Sigmoid colon (tissue), 6 donors: ENCODE measurements at regions not wholly inside any gene's neighbourhood (a gene's known extent, or its start where the extent isn't known, plus 50 kb on each side); places are given as distances from the start of the nearest gene placed in this dataset.

Experiments
- DNase-seq: peaks from one replicate; pipeline ENCODE4 v3.0.0-alpha.2; 2019
- H3K27ac ChIP-seq, 4 donors: fragments of 200-600 bp; sonication (generic); one replicate each; pipeline ENCODE4 v1.5.1; 2016 to 2019; ENCODE audit warnings: mild to moderate bottlenecking in 1 of 4
- H3K27me3 ChIP-seq, 3 donors: fragments of 200-600 bp; sonication (generic); one replicate each; pipeline ENCODE4 v1.5.1; 2019; ENCODE audit warnings: mild to moderate bottlenecking in 1 of 3
- H3K36me3 ChIP-seq, 4 donors: fragments of 200-600 bp; sonication (generic); one replicate each; pipeline ENCODE4 v1.5.1; 2016 to 2019
- H3K4me1 ChIP-seq, 4 donors: fragments of 200-600 bp; sonication (generic); one replicate each; pipeline ENCODE4 v1.5.1; 2017 to 2019
- H3K4me3 ChIP-seq, 4 donors: fragments of 200-600 bp; sonication (generic); one replicate each; pipeline ENCODE4 v1.5.1; 2017 to 2019; ENCODE audit warnings: mild to moderate bottlenecking in 2 of 4, moderate library complexity in 1 of 4
- H3K9me3 ChIP-seq, 4 donors: fragments of 200-600 bp in 3 of 4; sonication (generic) in 3 of 4; one replicate each; pipeline versions ENCODE4 v1.5.1 to v1.6.1; 2013 to 2019
- CTCF ChIP-seq, 4 experiments: fragments of 450-650 bp in 3 of 4; fragments of 200-600 bp in 1 of 4; IDR thresholded peaks; one replicate each; pipeline ENCODE4 v1.5.1; 2016 to 2019; ENCODE audit warnings: antibody characterized with exemption in 4 of 4, mild to moderate bottlenecking in 3 of 4, moderate library complexity in 2 of 4
- EP300 ChIP-seq, 4 donors: sonication (generic); formaldehyde crosslinking; IDR thresholded peaks; one replicate each; pipeline ENCODE4 v1.6.1; 2017; ENCODE audit warnings: antibody characterized with exemption in 4 of 4
- POLR2A ChIP-seq, 2 donors: fragments of 450-650 bp; IDR thresholded peaks; one replicate each; pipeline ENCODE4 v1.6.1; 2016; ENCODE audit warnings: antibody characterized with exemption in 2 of 2, mild to moderate bottlenecking in 2 of 2, moderate library complexity in 2 of 2
- POLR2AphosphoS5 ChIP-seq, 4 donors: sonication (generic); formaldehyde crosslinking; IDR thresholded peaks; one replicate each; pipeline ENCODE4 v1.6.1; 2017; ENCODE audit warnings: antibody characterized with exemption in 4 of 4
- WGBS, 2 donors: extraction: QIAGEN DNeasy Blood & Tissue Kit; methylation state at CpG; one replicate each; pipeline ENCODE4 v1.1.7; 2013; 5-methylcytosine and 5-hydroxymethylcytosine counted together
- intact Hi-C: fragments of 100-400 bp; cut with DNase I; formaldehyde crosslinking; loops from one replicate; pipeline ENCODE4 v1.15.1; 2023
- donor health status: healthy with polysubstance abuse.
- donor health status: healthy.

GRCh38 chr12:115205755-115206308 lies 521.9 kb upstream of the TBX3 start:
- Histone ChIP-seq H3K27me3 (no peaks in the 10 kb centered on the region), H3K4me1 (peaks cover 0 to 20% (median 11%) of the 10 kb centered on the region in 4 donors), H3K9me3 (no peaks in the 10 kb centered on the region), H3K4me3 (no peak overlapping the region), H3K27ac (no peak overlapping the region), H3K36me3 (no peaks in the 10 kb centered on the region)
- WGBS, 2 donors = 60 to 64% methylated on average over 6 of the region's 6 CpGs
- no peak for DNase-seq
- TF ChIP-seq POLR2AphosphoS5 (IDR thresholded peaks at IDR 0.05) = no peak
- TF ChIP-seq EP300 (IDR thresholded peaks at IDR 0.05) = no peak
- TF ChIP-seq POLR2A (IDR thresholded peaks at IDR 0.05) = no peak
- TF ChIP-seq CTCF (IDR thresholded peaks at IDR 0.05) = no peak
- intact Hi-C loops = no loop called here

- Histone ChIP-seq H3K4me1 (peaks cover 0 to 17% (median 5%) of the 10 kb centered on the region in 4 donors), H3K27me3 (no peaks in the 10 kb centered on the region), H3K36me3 (no peaks in the 10 kb centered on the region), H3K4me3 (no peak overlapping the region), H3K9me3 (no peaks in the 10 kb centered on the region), H3K27ac (no peak overlapping the region)
- TF ChIP-seq CTCF (IDR thresholded peaks at IDR 0.05) = no peak
- TF ChIP-seq POLR2AphosphoS5 (IDR thresholded peaks at IDR 0.05) = no peak
- TF ChIP-seq POLR2A (IDR thresholded peaks at IDR 0.05) = no peak
- no peak for TF ChIP-seq EP300 (IDR thresholded peaks at IDR 0.05)
- DNase-seq = no peak
- intact Hi-C loops = no loop called here
- 80 to 86% methylated on average over 10 of the region's 10 CpGs for WGBS, 2 donors
These were observed 521.2 kb upstream of the TBX3 start for GRCh38 chr12:115204957-115205754.

- H3K27me3 ChIP-seq = no peaks in the 10 kb centered on the region
- intact Hi-C loops = no loop called here
- H3K9me3 ChIP-seq = no peaks in the 10 kb centered on the region
- H3K36me3 ChIP-seq = no peaks in the 10 kb centered on the region
- no peak for TF ChIP-seq EP300 (IDR thresholded peaks at IDR 0.05)
- no peak for TF ChIP-seq POLR2AphosphoS5 (IDR thresholded peaks at IDR 0.05)
- TF ChIP-seq CTCF (IDR thresholded peaks at IDR 0.05) = no peak
- TF ChIP-seq POLR2A (IDR thresholded peaks at IDR 0.05) = no peak
- peaks cover 0 to 5% (median 4%) of the 10 kb centered on the region in 4 donors for H3K4me1 ChIP-seq
- DNase-seq = no peak
- no peak overlapping the region for H3K27ac ChIP-seq
- H3K4me3 ChIP-seq = no peak overlapping the region
- 60 to 63% methylated on average over 2 of the region's 2 CpGs for whole genome bisulfite sequencing, 2 donors
These were observed 519.7 kb upstream of the TBX3 start for GRCh38 chr12:115203701-115204100.

- TF ChIP-seq POLR2AphosphoS5 (IDR thresholded peaks at IDR 0.05) = no peak
- TF ChIP-seq POLR2A (IDR thresholded peaks at IDR 0.05) = no peak
- no peak for TF ChIP-seq CTCF (IDR thresholded peaks at IDR 0.05)
- TF ChIP-seq EP300 (IDR thresholded peaks at IDR 0.05) = no peak
- intact Hi-C loops = no loop called here
- Histone ChIP-seq H3K36me3 (no peaks in the 10 kb centered on the region), H3K27me3 (no peaks in the 10 kb centered on the region), H3K4me1 (peaks cover 0 to 5% (median 4%) of the 10 kb centered on the region in 4 donors), H3K9me3 (no peaks in the 10 kb centered on the region), H3K27ac (no peak overlapping the region), H3K4me3 (no peak overlapping the region)
- 22 to 63% methylated on average over 3 of the region's 3 CpGs for WGBS, 2 donors
- DNase-seq = no peak
These were observed 518.0 kb upstream of the TBX3 start for GRCh38 chr12:115201966-115202365.
